GM19463 (cell line): ENCODE measurements at regions not wholly inside any gene's neighbourhood (a gene's known extent, or its start where the extent isn't known, plus 50 kb on each side); places are given as distances from the start of the nearest gene placed in this dataset.
"Not testable (repeated sequence)": the region's sequence is repeated elsewhere in the genome, so short reads cannot be mapped to it uniquely, and the experiment has no call there.

ENCODE experiments used
- ATAC-seq: cut with Tn5 transposase; IDR thresholded peaks from one replicate; pipeline ENCODE4 v1.9.1; 2021; ENCODE audit warnings: mild to moderate bottlenecking, moderate library complexity; ENCODE audit not compliant: unreplicated experiment

DNA sequence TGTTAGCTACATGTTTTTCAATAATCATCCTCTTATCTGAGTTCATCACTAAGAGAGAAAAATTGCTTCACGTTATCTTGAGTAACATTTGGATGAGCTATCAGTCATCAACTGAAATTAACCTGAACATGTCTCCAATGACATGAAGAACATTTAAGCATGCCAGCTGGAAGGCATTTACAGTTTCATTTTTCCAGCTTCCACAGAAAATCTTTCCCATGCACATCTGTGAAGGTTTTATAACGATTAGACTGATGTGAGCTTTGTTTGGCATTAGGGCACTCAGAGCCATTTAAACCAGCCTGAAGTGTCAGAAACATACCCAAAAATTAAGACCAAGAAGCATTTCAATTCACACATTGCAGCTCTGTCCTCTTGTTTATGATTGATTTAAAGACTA, 235.8 kb upstream of the ARHGEF26 start:
- ATAC-seq: no peak

DNA sequence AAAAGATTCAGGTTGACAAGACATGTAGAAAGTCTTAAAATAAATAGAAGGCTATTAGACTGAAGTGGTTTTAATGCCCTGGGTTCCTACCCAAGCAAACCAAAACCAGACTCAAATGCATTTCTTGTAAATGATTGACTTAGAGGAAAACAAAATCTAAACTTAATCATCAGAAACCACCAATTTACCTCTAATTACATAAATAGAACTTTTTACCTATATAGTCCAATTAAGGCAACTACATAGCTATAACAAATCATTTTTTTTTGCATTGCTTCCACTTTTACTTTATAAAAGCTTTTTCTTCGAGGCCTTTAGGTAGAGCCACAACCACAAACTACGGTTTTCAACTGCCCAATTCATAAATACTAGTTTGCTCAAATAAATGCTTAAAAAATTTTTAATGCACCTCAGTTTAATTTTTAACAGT, 231.3 kb upstream of the ARHGEF26 start:
- ATAC-seq: peak; percentile 72

DNA sequence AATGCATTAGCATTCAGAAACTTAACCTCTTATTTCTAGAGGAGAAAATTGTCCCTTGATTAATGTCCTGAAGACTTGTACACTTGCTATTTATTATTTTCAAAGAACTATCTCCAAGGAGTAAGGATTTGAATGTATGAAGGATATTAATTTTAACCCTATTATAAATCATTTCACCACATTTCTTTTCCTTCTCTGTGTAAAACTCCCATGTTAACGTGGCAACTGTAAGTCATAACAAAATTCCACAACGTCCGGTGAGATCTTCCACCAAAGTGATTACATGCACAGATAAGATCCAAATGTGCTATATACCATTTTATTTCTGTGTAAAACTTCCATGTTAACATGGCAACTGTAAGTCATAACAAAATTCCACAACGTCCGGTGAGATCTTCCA, 229.1 kb upstream of the ARHGEF26 start:
- no peak for ATAC-seq

DNA sequence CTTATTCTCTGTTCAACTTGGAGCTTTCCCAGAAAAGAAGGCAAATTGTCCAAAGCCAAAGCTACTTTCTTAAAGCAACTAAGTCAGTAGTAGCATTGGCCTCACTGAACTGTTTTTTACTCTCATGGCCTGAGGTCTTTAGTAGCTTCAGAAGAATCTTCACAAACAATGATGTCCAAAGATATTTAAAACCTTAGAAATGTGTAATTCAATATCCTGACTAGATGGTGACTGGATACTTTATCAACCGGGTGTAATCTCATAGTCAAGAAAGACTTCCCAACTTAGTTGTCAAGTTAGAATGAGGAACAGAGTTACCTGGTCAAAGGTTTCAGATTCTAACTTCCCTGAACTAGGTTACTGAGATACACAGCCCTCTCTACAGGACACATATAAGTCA, 226.3 kb upstream of the ARHGEF26 start:
- no peak for ATAC-seq

DNA sequence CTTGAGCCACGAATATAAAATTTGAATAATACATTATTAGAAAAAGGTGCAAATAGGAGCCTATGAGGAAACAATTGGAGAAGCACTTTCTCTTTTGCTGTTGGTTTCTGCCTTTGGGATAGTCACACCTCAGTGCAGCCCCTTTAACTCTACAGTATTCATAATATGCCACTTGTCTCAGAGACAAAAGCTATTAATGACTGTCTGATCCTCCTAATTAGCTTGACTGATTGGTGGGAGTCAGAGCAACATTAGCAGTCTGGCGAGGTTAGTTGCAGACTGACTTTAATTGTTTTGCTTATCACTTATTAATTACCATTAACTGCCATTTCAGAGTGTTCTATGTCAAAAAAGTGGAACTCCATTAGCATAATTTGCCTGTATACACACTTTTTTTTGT, 225.0 kb upstream of the ARHGEF26 start:
- no peak for ATAC-seq

DNA sequence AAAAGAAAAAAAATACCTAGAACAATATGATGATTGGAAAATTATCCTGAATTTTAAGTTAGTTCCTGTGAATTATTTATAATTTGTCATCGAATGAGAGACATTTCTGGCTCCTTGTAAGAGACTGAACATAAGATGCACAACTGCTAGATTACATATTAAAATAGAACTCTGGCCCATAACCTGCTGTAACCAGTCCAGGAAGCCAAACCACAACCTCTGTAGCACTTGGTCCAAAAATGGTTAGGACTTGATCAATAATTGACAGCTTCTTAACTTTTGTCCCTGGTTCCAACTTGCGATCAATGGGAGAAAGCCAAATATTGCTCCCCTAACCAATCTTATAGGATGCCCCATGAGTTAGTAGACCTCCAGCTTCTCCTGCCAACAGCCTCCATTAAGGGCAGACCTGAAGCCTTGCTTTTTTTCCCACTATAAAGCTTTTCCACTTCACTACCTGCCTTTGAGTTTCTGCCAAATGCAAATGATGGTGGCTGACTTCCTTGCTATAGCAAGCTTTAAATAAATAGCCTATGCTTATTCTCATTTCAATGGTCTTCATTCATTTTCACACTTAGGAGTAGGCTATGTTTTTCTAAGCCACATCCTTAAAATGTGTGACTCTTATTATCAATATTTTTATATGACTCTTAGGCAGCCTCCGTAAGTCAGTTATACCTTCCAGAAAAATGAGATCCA, 224.0 kb upstream of the ARHGEF26 start:
- ATAC-seq: peak; percentile 72

DNA sequence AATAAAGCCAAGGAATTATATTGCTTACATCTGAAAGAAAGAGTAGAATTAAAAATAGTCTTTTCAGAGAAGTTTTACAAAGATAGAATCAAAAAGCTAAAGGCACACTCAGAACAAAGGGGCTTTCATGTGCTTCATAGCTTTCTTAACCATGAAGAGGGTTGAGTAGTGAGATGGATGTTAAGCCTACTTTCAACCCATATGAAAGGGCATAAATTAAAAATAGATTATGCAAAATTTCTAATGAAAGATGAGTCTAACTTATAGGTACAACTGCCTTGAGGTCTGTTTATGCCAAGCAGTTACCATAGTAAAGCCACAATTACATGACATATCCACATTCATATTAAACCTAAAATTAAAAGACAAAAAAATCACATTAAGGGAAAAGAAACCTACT, 223.3 kb upstream of the ARHGEF26 start:
- peak; percentile 63 for ATAC-seq

DNA sequence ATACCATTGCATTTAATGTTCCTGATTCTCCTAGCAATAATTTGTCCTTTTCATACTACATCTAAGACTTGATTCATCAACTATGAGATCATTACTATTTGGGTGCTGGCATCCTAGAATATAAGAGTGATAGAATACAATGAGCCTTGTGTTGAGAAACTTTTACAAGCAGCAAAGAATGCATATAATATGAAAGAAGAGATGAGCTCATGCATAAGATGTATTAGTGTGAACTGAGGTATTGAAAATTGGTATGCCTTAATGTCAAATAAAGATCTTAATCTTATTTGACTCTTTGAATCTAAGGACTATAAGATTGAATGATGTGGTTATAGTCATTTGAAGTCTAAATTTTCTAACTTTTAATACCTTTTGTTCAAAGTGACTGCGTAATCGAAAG, 220.0 kb upstream of the ARHGEF26 start:
- no peak for ATAC-seq

DNA sequence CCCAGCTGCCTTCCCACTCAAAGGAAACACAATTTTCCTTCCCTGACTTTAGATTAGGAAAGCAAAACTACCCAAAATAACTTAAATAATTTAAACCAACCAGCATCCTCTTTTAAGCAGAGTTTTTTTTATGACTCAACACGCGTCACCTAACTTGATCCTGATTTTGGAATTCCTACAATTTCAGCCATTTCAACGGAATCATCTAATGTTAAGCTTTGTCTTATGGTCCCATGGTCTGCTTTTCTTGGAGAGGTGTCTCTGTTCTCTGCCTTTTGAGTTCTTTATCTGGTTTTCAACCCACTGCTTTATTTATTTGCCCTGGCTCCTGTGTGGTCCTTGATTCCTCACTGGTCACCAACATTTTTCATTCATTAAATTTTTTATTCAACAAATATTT, 219.2 kb upstream of the ARHGEF26 start:
- no peak for ATAC-seq

DNA sequence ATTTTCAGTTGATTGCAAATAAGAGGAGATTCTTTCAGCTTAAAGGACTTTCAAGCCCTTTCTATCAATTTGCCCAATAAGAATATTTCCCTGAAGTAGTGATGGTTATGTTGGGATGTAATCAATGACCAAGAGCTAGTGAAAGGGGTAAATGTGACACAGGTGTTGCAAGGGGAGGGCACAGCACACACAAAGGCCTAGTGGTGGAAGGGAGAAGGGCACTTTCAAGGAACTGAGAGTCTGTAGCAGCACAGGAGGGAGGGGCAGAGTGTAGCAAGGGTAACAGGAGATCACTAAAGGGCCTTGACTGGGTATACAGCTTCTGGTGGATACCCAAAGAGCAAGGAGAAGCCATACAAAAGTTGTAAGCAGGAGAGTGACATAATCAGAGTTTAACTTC, 217.8 kb upstream of the ARHGEF26 start:
- no peak for ATAC-seq

DNA sequence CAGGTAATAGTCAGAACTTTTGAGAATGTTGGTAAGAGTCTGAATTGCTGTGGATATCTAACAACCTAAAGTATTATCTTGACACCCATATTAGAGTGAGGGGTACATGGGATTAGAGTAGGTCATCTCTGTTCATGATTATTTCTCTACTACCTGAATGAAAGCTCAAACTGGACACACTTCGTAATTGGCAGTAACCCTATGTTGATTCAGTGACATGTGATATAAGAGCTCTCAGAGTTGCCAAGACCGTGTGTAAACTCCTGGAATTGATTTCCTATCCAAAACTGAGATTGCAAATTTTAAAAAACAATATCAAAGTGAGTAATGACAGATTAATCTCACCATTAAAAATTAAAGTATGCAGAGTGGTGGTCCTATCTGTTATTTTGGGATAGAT, 214.8 kb upstream of the ARHGEF26 start:
- ATAC-seq: no peak

DNA sequence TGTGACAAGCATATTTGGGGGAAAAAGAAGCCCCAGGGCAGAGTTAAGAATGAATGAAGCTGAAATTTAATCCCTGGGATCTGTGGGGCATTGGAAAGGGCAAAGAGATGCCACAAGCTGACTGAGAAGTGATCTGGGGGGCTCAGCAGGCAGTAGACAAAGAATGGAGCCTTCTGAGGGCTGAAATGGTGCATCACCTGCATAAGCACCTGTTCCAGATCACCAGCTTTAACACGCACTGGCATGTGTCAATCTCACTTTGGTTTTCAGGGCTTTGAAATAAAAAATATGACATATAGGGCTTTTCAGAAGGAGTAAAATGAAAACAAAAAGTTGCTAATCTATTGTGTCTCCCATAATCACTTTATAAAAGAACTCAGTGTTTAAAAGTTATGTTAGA, 210.8 kb upstream of the ARHGEF26 start:
- ATAC-seq: no peak

DNA sequence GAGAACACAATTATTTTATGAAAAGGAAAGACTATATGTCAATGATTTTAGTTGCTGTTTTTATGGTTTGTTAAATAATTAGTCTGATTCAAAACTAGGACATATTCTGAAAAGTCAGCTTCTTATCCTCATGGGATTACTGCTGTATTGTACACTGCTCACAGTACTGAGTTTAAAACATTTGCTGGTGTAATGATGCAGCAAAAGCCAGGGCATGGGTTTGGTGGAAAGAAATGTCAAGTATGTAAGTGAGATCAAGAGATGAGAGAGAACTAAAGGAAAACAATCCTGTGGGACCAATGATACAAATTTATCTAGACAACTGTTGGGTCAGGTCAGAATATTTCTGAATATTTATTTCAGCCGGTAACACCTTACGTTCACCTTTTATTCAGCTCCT, 210.1 kb upstream of the ARHGEF26 start:
- ATAC-seq: no peak

DNA sequence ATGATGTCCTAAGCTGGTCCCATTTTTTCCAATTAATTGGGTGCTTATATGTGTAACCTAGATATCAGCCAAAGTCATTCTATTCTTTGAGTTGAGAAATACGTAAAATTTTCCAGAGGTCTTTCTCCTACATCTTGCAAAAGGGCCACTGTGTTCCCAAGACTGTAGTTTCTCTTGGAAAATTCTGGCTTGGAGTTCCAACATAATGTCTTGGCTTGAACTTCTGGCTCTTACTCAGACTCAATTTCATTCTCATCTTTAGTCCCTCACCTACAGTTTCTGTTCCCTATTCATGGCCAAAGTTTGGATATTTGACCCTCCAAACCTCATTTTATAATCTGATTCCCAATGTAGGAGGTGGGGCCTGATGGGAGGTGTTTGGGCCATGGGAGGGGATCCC, 201.4 kb upstream of the ARHGEF26 start:
- ATAC-seq: no peak

DNA sequence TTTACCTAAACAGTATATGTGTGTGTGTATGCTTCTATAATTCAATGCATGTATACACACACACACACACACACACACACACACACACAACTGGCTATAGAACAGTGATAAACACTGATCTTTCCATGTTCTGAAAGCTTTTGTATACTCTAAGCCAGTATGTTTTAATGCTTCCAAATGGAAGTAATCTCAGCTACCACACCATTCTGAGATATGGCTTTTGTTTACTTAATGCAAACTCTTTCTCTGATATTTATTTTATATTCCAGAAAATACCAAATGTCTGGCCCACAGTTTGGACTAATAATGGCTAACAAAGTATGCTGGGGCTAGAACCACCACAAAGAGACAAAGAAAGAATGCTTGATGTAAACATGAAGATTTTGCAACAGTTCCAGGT, 199.4 kb upstream of the ARHGEF26 start:
- ATAC-seq: no peak

DNA sequence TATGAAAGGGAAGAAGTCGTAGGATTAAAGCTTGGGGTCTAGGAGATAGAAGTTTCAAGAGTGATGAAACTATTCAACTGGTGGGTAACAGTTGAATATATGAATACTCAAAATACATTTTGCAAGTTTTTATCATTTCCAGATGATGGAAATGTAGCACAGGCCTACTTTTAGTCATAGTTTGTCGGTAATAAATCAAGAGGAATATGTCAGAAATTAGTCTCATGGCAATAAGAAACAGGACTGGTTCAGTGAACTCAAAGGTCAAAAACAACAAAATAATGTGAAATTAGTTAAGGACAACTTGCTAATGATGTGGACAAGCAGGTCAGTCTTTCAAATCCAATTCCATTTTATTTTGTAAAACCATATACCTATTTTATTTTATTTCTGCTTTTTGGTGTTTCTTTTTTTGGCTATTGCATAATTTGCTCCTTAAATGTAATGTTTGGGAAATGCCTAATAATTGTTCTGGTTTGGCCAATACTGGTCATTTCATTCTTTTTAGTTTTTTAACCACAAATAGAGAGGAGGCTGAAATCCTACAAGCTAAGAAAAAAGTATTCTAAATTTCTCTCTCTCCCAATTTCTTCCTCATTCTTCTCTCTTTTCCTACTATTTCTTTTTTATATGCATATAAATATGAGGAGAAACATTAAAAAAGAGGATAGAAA, 195.2 kb upstream of the ARHGEF26 start:
- no peak for ATAC-seq

DNA sequence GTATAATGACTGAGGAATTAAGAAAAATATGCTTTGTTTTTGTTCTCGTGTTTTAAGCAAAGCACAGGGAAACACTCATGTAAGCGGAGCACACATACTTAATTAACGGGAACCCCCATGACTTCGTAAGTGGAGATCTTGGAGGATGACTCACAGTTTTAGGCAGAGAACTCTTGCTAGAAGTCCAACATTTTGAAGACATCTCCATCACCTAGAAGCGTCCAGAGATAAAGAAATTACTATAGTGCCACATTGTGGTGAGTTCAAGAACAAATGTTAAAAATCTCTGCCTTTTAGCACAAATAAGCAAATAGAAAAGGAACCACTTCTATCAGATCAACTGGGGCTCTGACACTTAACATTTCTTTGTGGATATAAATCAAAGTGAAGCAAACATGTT, 194.1 kb upstream of the ARHGEF26 start:
- ATAC-seq: peak; percentile 83

DNA sequence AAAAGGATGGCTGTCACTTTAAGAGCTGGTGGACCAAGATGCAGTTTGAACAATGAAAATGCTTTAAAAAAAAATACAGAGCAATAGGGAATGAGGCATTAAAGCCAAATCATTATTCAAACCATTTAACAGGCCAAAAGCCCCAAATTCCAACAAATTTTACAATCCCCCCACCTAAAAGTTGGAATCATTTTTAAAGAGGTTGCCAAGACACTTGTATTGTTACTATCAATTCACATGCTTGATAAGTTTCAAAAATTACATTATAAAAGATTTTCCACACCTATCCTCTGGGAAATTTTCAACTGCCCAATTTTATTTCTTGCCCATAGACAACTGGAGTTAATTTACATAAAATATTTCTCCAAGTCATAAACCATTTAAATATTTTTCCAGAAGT, 192.3 kb upstream of the ARHGEF26 start:
- ATAC-seq: no peak

DNA sequence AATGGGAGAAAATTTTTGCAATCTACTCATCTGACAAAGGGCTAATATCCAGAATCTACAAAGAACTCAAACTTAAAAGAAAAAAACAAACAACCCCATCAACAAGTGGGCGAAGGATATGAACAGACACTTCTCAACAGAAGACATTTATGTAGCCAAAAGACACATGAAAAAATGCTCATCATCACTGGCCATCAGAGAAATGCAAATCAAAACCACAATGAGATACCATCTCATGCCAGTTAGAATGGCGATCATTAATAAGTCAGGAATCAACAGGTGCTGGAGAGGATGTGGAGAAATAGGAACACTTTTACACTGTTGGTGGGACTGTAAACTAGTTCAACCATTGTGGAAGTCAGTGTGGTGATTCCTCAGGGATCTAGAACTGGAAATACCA, 187.7 kb upstream of the ARHGEF26 start:
- ATAC-seq: not testable (repeated sequence)

DNA sequence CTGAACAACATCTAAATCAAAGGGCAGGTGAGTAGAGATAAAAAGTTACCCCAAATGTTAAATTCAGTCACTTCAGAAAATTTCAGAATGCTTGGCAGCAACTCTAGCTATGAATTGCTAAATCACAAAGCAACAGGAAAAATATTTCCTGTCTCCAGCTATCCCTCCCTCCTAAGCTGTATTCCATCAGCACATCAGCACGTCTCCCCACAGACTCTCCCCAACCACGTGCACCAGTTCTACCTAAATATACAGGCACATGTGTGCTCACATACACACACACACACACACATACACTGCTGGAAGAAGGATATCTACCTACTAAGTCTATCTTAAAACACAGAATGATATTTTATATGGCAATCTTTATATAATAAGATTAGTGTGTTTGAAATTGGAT, 177.1 kb upstream of the ARHGEF26 start:
- no peak for ATAC-seq

DNA sequence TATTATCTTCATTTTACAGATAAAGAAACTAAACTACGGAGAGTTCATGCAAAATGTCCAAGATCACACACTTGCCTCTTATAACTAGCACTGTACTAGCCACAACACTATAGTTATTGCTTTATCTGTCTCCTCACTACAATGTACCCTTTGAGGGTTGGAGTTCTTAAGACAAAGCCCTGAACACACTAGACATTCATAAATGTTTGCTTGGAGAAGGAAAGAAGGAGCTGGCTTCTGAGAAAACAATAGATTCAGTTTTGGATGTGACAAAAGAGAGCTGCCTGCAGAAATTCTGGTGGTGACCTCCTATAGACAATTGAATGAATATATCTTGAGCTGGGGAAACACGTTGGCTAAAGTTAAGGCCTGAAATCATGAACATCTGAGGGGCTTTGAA, 169.9 kb upstream of the ARHGEF26 start:
- ATAC-seq: no peak

DNA sequence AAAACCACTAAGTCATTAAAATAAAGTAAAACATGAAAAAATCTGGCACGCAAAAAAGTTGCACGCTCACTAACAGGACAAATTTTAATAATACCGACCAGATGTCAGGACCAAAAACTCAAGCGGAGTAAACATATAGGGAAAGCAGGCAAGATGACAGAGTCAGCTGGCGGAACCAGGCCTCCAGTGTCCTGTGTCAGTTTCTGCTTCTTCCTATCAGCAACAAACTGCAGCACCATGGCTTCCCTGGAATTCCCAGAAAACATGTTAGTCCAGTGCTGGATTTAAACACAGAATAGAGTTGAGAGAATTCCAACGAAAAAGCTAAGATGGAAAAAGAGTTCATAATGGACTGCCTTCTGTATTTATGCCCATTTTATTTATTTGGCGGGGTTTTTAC, 169.1 kb upstream of the ARHGEF26 start:
- no peak for ATAC-seq

DNA sequence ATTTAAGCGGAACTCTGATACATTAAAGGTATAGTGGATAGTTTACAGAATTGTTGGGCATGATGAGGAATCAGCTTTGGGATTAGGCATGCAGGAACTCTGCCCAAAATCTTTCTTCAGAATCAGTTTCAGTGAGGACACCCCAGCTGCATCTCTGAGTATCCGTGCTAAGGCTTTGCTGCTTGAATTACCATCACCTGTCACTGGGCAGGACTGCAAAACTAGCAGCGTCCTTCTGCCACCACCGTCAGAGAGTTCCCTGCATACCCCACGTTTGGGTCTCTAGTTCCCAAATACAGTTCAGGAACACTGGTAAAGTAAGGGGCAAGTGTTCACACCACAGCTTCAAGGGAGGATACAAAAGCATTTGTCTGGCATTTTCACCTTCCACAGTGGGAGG, 164.6 kb upstream of the ARHGEF26 start:
- no peak for ATAC-seq
